Activated CD4-positive, alpha-beta T cell treated with anti-CD3 and anti-CD28 coated beads, Interleukin-10, Interleukin-2, amounts not matched to agents 100 ng/mL and 50 ng/mL, durations not matched to agents 16 hours and 8 hours (primary cell): ENCODE measurements at regions not wholly inside any gene's neighbourhood (a gene's known extent, or its start where the extent isn't known, plus 50 kb on each side); places are given as distances from the start of the nearest gene placed in this dataset.

Source experiments
- DNase-seq: peaks from one replicate; pipeline ENCODE4 v3.0.0-alpha.2; 2020

DNA sequence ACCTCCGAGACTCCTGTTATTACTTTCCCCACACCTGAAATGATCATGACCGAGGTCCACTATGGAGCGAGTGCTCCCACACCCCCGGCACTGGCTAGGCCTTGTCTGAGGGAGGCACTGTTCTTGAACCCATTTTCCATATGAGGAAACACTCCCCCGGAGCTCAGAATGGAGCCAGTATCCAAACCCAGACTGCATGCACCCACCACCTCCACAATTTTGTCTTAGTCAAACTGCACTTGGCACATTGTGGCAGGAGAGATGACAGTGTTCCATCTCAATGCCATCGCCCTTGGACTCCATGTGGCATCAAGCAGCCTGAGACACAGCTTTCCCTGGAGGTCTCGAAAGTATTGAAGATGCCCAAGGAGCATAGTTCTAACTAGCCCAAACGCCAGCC is 154.1 kb downstream of the NUP210 start:
- no peak for DNase-seq

DNA sequence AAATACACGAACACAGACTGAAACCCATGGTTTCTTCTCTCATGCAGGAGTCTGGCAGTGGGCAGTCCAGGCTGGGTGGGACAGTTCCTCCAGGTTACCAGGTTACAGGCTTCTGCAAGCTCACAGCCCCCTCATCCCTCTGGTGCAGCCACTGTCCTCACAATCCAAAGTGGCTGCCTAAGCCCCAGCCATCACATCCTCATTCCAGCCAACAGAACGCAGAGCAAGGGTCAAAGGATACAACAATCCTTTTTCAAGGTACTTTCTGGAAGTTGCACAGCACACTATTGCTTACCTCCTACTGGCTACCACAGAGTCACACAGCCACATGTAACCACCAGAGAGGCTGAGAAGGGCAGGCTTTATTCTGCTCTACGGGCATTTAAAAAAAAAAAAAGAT is 154.6 kb downstream of the NUP210 start:
- DNase-seq = no peak

DNA sequence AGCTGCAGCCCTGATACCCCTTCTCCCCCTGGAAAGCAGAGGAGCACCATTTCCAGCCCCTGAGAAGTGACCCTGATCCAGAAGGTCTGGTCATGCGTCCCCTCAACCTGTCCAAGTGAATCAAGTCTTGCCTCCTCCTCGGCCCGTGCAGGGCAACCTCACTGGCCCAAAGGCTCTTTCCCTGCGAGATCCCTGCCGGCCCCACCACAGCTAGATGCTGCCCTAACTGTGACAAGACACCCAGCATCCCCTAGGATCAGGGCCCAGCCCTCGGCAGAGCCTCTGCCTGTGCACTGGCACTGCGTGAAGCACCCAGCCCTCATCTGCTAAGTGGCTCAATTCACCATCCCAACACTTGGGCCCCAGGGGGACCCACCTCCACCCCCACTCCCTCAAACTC is 155.1 kb downstream of the NUP210 start:
- no peak for DNase-seq

GRCh38 chr3:13264468-13264795 is 155.7 kb downstream of the NUP210 start:
- no peak for DNase-seq

- no peak for DNase-seq
Measured at GRCh38 chr3:13263770-13264467, 156.2 kb downstream of the NUP210 start.

DNA sequence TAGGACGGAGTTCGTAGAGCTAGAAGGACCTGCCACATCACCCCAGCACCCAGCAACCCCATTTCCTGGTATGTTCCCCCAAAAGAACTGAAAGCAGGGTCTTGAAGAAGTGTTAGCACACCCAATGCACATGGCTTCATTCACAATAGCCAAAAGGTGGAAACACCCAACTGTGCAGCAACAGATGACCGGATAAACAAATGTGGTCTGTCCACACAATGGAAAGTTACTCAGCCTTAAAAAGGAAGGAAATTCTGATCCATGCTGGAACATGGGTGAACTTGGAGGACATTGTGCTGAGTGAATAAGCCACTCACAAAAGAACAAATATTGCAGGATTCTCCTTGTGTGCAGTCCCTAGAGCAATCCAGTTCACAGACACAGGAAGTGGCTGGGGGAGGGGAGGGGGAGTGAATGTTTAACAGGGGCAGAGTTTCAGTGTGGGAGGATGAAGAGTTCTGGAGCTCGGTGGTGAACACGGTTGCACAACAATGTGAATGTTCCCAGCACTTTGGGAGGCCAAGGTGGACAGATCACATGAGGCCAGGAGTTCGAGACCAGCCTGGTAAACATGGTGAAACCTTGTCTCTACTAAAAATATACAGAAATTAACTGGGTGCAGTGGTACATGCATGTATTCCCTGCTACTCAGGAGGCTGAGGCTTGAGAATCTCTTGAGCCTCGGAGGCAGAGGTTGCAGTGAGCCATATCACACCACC is 157.5 kb downstream of the NUP210 start:
- no peak for DNase-seq

DNA sequence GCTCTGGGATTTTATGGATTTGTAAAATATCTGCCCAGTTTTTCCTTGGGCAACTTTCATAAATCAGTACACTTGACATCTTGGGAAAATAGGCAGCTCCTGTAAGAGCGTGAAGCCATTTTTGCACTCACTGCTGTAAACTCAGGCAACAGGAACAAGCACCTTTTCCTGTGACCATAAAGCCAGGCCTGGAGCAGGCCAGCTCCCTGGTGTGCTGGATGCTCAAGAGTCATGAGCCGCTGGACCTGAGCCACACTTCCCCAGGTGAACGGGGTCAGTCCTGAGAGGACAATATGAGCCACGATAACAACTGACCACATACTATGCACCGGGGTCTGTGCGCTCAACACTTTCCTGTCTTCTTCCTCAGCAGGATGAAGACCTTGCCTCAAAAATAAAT is 158.2 kb downstream of the NUP210 start:
- DNase-seq = no peak

DNA sequence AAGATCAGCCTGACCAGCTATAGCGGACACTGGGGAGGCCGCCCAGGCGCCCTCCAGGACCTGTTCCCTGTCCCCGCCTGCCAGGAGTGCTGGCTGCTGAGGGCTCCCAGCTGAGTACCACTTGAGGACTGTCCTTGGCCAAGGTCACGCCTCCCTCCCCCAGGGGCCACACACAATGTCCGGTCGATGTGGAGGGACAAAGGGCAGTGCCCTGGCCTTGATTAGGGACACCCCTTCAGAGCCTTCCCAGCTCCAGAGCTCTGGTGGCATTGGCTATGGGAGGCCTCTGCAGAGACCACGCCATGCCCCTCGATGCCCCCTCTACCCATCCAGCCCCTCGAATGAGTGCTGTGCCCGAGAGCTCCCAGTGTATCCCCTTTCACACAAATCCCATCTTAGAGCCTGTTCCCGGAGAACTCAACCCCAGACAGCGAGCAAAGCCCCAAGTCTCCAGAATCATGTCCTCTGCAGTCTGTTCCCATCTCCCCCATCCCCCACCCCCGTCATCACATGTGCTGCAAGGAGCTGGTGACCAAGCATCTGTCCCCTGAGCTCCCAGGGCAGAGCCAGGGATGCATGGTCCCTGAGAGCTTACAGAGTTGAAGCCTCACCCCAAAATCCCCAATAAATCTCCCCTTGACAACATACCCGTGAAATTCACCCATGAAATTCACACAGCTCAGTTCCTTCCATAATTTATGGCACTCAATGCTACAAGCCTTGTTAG is 158.9 kb downstream of the NUP210 start:
- no peak for DNase-seq

- no peak for DNase-seq
Measured at GRCh38 chr3:13260259-13261103, 159.6 kb downstream of the NUP210 start.

DNA sequence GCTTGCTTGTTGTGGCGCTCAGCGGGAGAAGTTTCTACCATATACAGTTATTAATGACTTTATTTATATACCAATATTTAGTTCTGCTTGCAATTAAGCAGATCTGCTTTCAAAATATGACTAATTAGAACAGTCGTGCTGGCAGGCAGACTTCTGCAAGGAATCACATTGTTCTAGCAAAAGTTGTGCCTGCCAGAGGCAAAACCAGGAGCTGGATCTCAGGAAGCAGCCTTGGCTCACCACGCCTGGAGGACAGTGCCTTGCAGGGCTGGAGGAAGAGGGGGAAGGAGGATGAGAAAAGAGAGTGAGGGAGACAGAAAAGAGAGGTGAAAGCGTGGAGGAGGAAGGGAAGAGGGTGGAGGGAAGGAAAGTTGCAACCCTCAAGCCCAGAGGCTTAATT is 160.3 kb downstream of the NUP210 start:
- no peak for DNase-seq

DNA sequence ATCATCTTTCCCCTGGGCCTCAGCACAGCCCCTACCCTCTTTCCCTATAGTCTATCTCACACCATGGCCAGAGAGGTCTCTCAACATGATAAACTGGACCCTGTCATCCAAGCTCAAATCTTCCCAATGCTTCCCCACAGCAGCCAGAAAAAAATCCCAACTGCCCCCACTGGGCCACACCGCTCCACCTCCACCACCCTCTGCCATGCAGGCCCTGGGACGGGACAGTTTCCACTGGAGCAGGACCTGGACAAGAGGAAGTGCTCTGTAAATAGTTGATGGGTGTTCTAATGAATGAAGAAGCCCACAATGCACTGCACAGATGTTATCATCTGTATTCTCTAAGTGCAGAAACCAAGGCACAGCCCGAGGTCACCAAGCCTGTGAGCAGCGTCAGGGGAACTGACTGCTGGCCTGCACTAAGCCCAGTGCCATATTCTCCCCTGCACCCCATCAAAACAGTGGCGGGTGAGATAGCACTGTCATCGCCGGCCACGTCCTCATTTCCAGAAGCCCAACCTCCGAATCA is 161.1 kb downstream of the NUP210 start:
- DNase-seq = no peak

DNA sequence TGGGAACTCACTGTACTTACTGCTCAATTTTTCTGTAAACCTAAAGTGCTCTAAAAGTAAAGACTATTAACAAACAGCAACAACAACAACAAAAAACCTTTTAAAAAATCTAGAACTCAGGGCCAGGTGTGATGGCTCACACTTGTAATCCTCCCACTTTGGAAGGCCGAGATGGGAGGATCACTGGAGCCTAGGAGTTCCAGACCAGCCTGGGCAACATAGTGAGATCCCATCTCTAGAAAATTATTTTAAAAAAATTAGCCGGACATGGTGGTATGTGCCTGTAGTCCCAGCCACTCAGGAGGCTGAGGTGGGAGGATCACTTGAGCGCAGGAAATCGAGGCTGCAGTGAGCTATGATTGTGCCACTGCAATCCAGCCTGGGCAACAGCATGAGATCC is 161.8 kb downstream of the NUP210 start:
- DNase-seq = no peak

DNA sequence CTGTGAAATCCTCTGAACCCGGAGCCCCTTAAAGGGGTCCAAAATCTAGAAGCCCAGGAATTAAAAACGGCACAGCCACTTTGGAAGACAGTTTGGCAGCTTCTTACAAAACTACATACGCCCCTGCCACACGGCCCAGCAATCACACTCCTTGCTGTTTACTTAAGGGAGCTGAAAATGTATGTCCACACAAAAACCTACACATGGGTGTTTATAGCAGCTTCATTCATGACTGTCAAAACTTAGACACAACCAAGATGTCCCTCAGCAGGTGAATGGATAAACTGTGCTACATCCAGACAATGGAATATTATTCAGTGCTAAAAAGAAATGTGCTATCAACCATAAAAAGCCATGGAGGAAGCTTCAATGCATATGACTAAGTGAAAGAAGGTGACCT is 162.5 kb downstream of the NUP210 start:
- no peak for DNase-seq

DNA sequence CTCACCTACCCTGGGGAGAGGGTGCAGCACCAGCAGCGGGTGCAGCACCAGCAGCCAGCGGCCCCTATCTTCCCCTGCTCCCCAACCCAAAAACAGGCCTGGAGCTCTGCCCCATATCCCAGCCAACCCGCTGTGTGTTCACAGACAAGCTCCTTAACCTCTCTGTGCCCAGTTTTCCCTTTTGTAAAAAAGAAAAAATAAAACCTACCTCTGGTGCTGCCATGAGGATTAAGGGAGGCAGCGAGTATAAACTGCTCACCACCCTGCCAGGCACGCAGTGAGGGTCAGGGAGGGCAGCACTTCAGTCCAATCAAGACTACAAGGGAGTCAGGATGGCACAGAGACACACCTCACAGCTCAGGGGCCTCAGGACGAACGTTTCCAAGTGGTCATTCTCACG is 163.3 kb downstream of the NUP210 start:
- DNase-seq = no peak

GRCh38 chr3:13254028-13254951 is 165.8 kb downstream of the NUP210 start:
- no peak for DNase-seq

DNA sequence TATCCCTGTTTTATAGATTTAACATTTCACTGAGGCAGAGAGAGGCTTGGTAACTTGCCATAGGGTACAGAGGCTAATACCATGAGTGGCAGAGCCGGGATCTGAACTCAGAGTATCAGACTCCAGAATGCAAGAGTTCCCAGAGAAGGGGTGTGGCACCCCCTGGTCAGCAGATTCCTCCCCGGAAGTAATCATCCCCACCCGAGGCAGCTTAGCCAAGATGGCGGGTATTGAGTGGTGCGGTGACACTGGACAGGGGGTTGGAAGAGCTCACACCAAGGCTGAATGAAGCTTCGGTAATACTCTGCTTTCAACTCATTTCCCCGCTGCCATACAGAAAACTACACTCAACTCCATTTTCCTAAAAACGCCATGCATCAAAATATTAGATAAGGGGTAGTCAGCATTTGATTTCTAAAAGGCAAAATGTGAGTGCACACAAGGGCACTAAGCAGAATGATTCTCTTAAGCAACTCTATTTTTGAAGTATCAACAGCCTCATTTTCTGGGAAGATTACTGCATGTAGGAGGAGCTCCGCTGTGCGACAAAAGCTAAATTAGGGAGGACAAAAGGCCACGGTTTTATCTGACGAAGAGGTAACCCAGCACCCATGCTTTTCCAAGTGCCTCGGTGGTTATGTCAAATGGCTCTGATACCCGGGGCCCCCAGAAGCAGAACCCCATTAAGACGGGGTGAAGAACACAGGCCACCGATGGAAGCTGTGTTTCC is 166.7 kb downstream of the NUP210 start:
- no peak for DNase-seq

- no peak for DNase-seq
Measured at GRCh38 chr3:13252207-13252606, 167.9 kb downstream of the NUP210 start.

DNA sequence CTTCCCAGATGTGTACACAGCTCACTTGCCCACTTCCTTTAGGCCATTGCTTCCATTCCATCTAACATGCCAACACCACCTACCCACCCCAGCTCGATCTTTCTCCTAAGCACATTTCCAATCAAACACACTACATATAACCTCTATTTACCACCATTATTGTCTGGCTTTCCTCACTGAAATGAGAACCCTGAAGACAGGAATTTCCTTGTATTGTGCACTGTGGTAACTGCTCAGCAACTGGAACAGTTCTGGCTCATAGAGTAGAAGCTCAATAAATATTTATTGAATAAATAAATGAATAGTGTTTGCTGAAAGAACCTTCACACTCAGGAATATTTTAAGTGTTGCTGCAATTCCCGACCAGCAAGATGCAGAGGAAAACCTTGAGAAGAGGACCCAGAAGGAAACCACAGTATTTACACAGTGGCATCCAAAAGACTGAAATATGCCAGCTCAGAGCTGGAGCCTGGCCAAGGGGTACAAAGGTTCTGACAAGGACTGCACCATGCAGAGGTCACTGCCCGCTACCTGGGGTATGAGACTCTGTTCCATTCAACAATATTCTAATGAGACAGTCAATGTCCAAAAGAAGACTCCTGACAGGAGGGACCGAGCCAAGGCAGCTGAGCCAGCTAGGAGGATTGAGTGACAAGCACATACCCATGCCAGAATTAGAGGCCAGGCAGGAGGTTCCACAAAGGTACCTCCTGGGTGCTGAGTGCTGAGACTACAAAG is 168.8 kb downstream of the NUP210 start:
- DNase-seq = no peak

- DNase-seq = no peak
Measured at GRCh38 chr3:13249664-13250390, 170.3 kb downstream of the NUP210 start.

- no peak for DNase-seq
Measured at GRCh38 chr3:13248640-13249039, 171.5 kb downstream of the NUP210 start.
